GM12872 (cell line): ENCODE measurements at regions not wholly inside any gene's neighbourhood (a gene's known extent, or its start where the extent isn't known, plus 50 kb on each side); places are given as distances from the start of the nearest gene placed in this dataset.

Experiments
- TF ChIP-seq, protein P1 (sequence below): IDR thresholded peaks from 3 replicates; pipeline ENCODE4 v1.5.1; 2011; ENCODE audit warnings: low read depth, mild to moderate bottlenecking, low read length, moderate library complexity; ENCODE audit not compliant: insufficient read depth

GRCh38 chr4:178457286-178457685 is 1015.0 kb upstream of the AGA start:
- TF ChIP-seq, protein P1, sequence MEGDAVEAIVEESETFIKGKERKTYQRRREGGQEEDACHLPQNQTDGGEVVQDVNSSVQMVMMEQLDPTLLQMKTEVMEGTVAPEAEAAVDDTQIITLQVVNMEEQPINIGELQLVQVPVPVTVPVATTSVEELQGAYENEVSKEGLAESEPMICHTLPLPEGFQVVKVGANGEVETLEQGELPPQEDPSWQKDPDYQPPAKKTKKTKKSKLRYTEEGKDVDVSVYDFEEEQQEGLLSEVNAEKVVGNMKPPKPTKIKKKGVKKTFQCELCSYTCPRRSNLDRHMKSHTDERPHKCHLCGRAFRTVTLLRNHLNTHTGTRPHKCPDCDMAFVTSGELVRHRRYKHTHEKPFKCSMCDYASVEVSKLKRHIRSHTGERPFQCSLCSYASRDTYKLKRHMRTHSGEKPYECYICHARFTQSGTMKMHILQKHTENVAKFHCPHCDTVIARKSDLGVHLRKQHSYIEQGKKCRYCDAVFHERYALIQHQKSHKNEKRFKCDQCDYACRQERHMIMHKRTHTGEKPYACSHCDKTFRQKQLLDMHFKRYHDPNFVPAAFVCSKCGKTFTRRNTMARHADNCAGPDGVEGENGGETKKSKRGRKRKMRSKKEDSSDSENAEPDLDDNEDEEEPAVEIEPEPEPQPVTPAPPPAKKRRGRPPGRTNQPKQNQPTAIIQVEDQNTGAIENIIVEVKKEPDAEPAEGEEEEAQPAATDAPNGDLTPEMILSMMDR: no peak

- TF ChIP-seq, protein P1: no peak
Observed at GRCh38 chr4:178462710-178463109, 1020.5 kb upstream of the AGA start.

GRCh38 chr4:178463747-178464146 is 1021.5 kb upstream of the AGA start:
- TF ChIP-seq, protein P1: no peak

GRCh38 chr4:178470996-178471784 is 1029.0 kb upstream of the AGA start:
- TF ChIP-seq, protein P1: no peak

GRCh38 chr4:178471994-178472393 is 1029.8 kb upstream of the AGA start:
- TF ChIP-seq, protein P1: no peak

GRCh38 chr4:178480105-178480504 is 1037.9 kb upstream of the AGA start:
- TF ChIP-seq, protein P1: no peak

- TF ChIP-seq, protein P1: no peak
Observed at GRCh38 chr4:178480881-178481280, 1038.6 kb upstream of the AGA start.
